Panc1 (cell line): ENCODE measurements at regions not wholly inside any gene's neighbourhood (a gene's known extent, or its start where the extent isn't known, plus 50 kb on each side); places are given as distances from the start of the nearest gene placed in this dataset.
"Not testable (repeated sequence)": the region's sequence is repeated elsewhere in the genome, so short reads cannot be mapped to it uniquely, and the experiment has no call there.

Source experiments
- CTCF ChIP-seq: fragments of 450-650 bp; IDR thresholded peaks from 2 replicates; pipeline ENCODE4 v1.5.1; 2017; ENCODE audit warnings: mild to moderate bottlenecking
- POLR2AphosphoS5 ChIP-seq: IDR thresholded peaks from 2 replicates; pipeline ENCODE4 v1.6.1; 2012; ENCODE audit warnings: mild to moderate bottlenecking, low read depth, low read length, moderate library complexity
- SIN3A ChIP-seq: IDR thresholded peaks from 2 replicates; pipeline ENCODE4 v1.6.1; 2012; ENCODE audit warnings: low read depth, mild to moderate bottlenecking, low read length, moderate library complexity, borderline replicate concordance; ENCODE audit not compliant: insufficient read depth

GRCh38 chr1:166416831-166417230, 250.0 kb upstream of the FAM78B start:
- not testable (repeated sequence) for TF ChIP-seq CTCF, POLR2AphosphoS5, SIN3A
